Immature natural killer cell (primary cell): ENCODE measurements at regions not wholly inside any gene's neighbourhood (a gene's known extent, or its start where the extent isn't known, plus 50 kb on each side); places are given as distances from the start of the nearest gene placed in this dataset.

Experiments
- DNase-seq, 3 donors: peaks; one replicate each; pipeline ENCODE4 v3.0.0; 2022; ENCODE audit warnings: mixed read lengths in 1 of 3
- H3K27ac Mint-ChIP-seq, 6 donors: one replicate each; pipeline ENCODE4 v1.8.0; 2020; ENCODE audit warnings: mixed read lengths in 6 of 6, mild to moderate bottlenecking in 5 of 6, inconsistent platforms in 4 of 6, moderate library complexity in 3 of 6
- H3K27me3 Mint-ChIP-seq, 3 donors: one replicate each; pipeline ENCODE4 v1.8.0; 2020 to 2021; ENCODE audit warnings: low read depth in 3 of 3, mild to moderate bottlenecking in 3 of 3, mixed read lengths in 3 of 3, moderate library complexity in 3 of 3, inconsistent platforms in 1 of 3
- H3K36me3 Mint-ChIP-seq, 3 donors: one replicate each; pipeline ENCODE4 v1.8.0; 2020; ENCODE audit warnings: mixed read lengths in 3 of 3, inconsistent platforms in 2 of 3, mild to moderate bottlenecking in 2 of 3
- H3K4me1 Mint-ChIP-seq, 2 donors: one replicate each; pipeline ENCODE4 v1.8.0; 2020; ENCODE audit warnings: inconsistent platforms in 2 of 2, mild to moderate bottlenecking in 2 of 2, mixed read lengths in 2 of 2, moderate library complexity in 1 of 2
- H3K4me3 Mint-ChIP-seq, 5 donors: one replicate each; pipeline ENCODE4 v1.8.0; 2020; ENCODE audit warnings: mild to moderate bottlenecking in 5 of 5, mixed read lengths in 5 of 5, inconsistent platforms in 3 of 5, moderate library complexity in 3 of 5
- H3K9me3 Mint-ChIP-seq, 6 donors: one replicate each; pipeline ENCODE4 v1.8.0; 2020; ENCODE audit warnings: mild to moderate bottlenecking in 6 of 6, mixed read lengths in 6 of 6, inconsistent platforms in 4 of 6, moderate library complexity in 3 of 6

DNA sequence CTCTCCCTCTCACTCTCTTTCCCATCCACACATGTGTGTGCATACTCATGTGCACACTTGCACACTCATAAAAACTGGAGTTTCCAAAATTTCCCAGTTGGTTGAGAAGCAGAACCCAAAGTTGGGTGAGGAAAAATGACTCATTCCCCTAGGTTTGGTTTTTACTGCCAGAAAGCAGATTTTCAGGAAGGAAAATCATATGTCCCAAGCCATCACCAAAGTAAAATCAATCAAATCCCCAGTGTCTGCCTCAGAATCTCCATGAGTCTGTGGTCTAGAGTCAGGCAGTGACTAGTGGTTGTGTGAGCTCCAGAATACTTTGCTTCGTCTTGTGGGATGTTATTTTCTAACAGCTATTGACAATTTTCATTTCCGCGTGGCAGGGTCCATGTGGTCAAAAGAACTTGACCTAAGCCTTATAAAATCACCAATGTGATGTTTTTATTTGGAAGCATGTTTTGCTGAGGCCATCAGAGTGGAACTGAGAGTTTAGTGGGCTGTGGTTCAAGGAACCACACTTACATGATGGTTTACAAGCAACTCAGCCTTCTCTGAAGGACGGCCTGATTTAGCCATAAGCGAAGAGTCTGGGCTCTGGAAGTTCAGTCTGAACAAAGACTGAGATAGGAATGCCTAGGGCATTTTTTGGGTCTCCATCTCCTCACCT is 81.9 kb upstream of the CCN6 start:
- Mint-ChIP-seq H3K4me3 (no peak overlapping the region), H3K4me1 (peaks cover 19 to 24% of the 10 kb centered on the region in 2 donors), H3K27ac (peak overlapping the region in 1 of 6 donors; percentile 21), H3K9me3 (no peaks in the 10 kb centered on the region), H3K27me3 (peaks cover 3 to 4% (median 4%) of the 10 kb centered on the region in 3 donors), H3K36me3 (peaks cover 0 to 3% (median 0%) of the 10 kb centered on the region in 3 donors)
- DNase-seq = no peak

DNA sequence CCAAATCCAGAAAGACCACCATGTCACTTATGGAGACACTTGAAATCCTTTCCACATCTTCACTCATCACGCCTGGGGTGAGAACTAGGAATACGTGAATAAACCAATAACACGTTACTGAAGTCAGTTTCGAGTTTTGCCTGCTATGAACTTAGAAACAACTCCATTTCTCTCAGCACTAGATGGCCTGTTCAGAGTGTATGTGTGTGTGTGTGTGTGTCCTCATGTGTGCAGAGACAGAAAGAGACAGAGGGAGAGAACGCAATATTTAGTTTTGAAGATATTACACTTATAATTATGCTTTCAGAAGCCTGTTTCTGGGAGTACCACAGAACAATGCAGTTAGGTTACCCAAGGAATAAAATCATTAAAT is 81.2 kb upstream of the CCN6 start:
- peak overlapping the region in 4 of 5 donors; percentile 33 to 50 (median 42) for H3K4me3 Mint-ChIP-seq
- DNase-seq = peak in 1 of 3 donors; percentile 7
- H3K9me3 Mint-ChIP-seq = no peaks in the 10 kb centered on the region
- peaks cover 19 to 24% of the 10 kb centered on the region in 2 donors for H3K4me1 Mint-ChIP-seq
- peaks cover 0 to 3% (median 0%) of the 10 kb centered on the region in 3 donors for H3K36me3 Mint-ChIP-seq
- H3K27ac Mint-ChIP-seq = peak overlapping the region; percentile 19 to 77 (median 60)
- peaks cover 3 to 6% (median 4%) of the 10 kb centered on the region in 3 donors for H3K27me3 Mint-ChIP-seq

DNA sequence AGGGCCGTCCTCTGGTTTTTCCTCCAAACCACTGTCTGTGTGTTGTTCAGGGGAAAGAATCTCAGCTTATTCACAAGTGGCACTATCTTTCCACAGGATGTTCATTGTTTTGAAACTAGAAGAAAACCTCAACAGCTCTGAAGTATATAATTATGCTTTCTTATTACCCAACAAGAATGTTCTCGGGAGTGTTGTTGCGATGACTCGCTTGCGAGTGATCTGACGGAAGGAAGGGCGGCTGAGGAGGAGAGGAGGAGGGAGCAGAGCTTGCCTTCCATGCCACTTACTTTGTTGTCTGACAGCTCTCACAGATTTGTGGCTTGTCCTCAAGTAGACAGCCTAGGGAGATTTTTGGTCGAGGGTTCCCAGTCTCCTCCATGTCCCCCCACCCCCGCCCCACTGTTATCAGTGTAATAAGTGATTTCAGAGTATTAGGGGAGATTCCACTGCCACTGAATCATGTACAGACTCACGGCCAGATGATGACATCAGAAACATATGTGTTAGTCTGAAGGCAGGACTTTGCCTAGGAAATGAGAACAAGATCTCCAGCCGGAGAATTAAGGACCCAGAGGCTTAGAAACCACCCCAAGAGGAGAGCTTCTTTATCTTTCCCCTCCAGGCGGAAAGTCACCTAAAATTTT is 80.7 kb upstream of the CCN6 start:
- peaks cover 19 to 24% of the 10 kb centered on the region in 2 donors for H3K4me1 Mint-ChIP-seq
- peak overlapping the region; percentile 29 to 77 (median 65) for H3K27ac Mint-ChIP-seq
- peaks cover 0 to 3% (median 0%) of the 10 kb centered on the region in 3 donors for H3K36me3 Mint-ChIP-seq
- no peaks in the 10 kb centered on the region for H3K9me3 Mint-ChIP-seq
- peaks cover 3 to 6% (median 4%) of the 10 kb centered on the region in 3 donors for H3K27me3 Mint-ChIP-seq
- DNase-seq = peak; percentile 28 to 44 (median 38)
- peak overlapping the region; percentile 33 to 63 (median 47) for H3K4me3 Mint-ChIP-seq

GRCh38 chr6:111973927-111974639 is 79.8 kb upstream of the CCN6 start:
- no peak overlapping the region for H3K4me3 Mint-ChIP-seq
- H3K36me3 Mint-ChIP-seq = peaks cover 0 to 3% (median 0%) of the 10 kb centered on the region in 3 donors
- H3K4me1 Mint-ChIP-seq = peaks cover 19 to 24% of the 10 kb centered on the region in 2 donors
- no peak for DNase-seq
- peak overlapping the region in 3 of 6 donors; percentile 30 to 73 (median 61) for H3K27ac Mint-ChIP-seq
- H3K9me3 Mint-ChIP-seq = no peaks in the 10 kb centered on the region
- peaks cover 3 to 6% (median 4%) of the 10 kb centered on the region in 3 donors for H3K27me3 Mint-ChIP-seq

GRCh38 chr6:111975466-111975865 is 78.4 kb upstream of the CCN6 start:
- no peaks in the 10 kb centered on the region for H3K9me3 Mint-ChIP-seq
- H3K27me3 Mint-ChIP-seq = peaks cover 4 to 7% (median 6%) of the 10 kb centered on the region in 3 donors
- no peak for DNase-seq
- H3K27ac Mint-ChIP-seq = no peak overlapping the region
- H3K4me3 Mint-ChIP-seq = no peak overlapping the region
- no peaks in the 10 kb centered on the region for H3K36me3 Mint-ChIP-seq
- peaks cover 19 to 24% of the 10 kb centered on the region in 2 donors for H3K4me1 Mint-ChIP-seq

GRCh38 chr6:111976139-111976538 is 77.8 kb upstream of the CCN6 start:
- H3K27ac Mint-ChIP-seq = peak overlapping the region in 1 of 6 donors; percentile 25
- H3K27me3 Mint-ChIP-seq = peaks cover 4 to 7% (median 6%) of the 10 kb centered on the region in 3 donors
- H3K4me1 Mint-ChIP-seq = peaks cover 19 to 24% of the 10 kb centered on the region in 2 donors
- no peaks in the 10 kb centered on the region for H3K9me3 Mint-ChIP-seq
- H3K36me3 Mint-ChIP-seq = no peaks in the 10 kb centered on the region
- H3K4me3 Mint-ChIP-seq = no peak overlapping the region
- DNase-seq = no peak

- peak overlapping the region in 2 of 6 donors; percentile 9 to 25 for H3K27ac Mint-ChIP-seq
- no peaks in the 10 kb centered on the region for H3K9me3 Mint-ChIP-seq
- peaks cover 17% of the 10 kb centered on the region in 2 donors for H3K4me1 Mint-ChIP-seq
- no peak for DNase-seq
- H3K36me3 Mint-ChIP-seq = no peaks in the 10 kb centered on the region
- peaks cover 2 to 7% (median 4%) of the 10 kb centered on the region in 3 donors for H3K27me3 Mint-ChIP-seq
- H3K4me3 Mint-ChIP-seq = no peak overlapping the region
Measured at GRCh38 chr6:111978532-111979149, 75.3 kb upstream of the CCN6 start.

DNA sequence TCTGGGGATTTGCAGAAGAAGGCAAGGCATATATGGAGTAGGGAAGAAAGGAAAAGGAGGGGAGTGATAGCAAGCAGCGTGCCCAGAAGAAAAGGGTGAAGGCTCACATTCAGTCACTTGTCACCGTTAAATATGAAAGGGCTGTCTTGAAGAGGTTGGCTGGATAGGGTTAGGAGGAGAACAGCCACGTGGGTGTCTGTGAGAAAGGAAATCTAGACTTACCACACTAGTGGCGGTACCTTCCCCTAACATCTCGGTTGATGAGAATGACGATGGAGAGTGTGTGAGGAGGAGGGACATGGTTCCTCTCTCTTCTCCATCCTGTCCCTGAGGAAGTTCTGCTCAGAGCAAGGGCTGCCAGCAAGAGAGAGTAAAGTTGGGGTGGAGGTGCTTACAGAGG is 74.3 kb upstream of the CCN6 start:
- Mint-ChIP-seq H3K27ac (peak overlapping the region in 2 of 6 donors; percentile 17 to 33), H3K27me3 (peaks cover 2 to 7% (median 4%) of the 10 kb centered on the region in 3 donors), H3K36me3 (no peaks in the 10 kb centered on the region), H3K4me1 (peaks cover 19 to 21% of the 10 kb centered on the region in 2 donors), H3K9me3 (peaks cover 0 to 2% (median 0%) of the 10 kb centered on the region in 6 donors), H3K4me3 (no peak overlapping the region)
- no peak for DNase-seq

DNA sequence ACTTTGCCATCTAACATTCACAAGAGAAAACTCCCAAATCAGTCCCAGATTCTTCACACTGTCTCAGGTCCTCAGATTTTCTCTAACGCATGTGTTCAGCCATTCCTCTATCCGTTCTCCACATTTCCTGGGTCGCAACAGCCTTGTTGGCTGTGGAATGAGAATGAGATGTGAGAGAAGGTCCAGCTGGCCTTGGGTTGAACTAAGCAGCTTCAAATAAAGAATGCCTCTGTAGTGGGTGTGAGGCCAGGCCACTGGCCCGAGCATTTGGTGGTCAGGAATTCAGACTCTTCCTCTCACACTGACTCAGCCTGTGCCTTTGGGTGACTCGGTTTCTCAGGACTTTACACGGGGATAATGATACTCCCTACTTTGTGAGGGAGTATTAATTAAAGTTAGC is 73.8 kb upstream of the CCN6 start:
- H3K9me3 Mint-ChIP-seq = peaks cover 0 to 2% (median 0%) of the 10 kb centered on the region in 6 donors
- no peak for DNase-seq
- no peak overlapping the region for H3K4me3 Mint-ChIP-seq
- no peaks in the 10 kb centered on the region for H3K36me3 Mint-ChIP-seq
- H3K4me1 Mint-ChIP-seq = peaks cover 23 to 26% of the 10 kb centered on the region in 2 donors
- H3K27ac Mint-ChIP-seq = no peak overlapping the region
- peaks cover 2 to 7% (median 4%) of the 10 kb centered on the region in 3 donors for H3K27me3 Mint-ChIP-seq

- no peaks in the 10 kb centered on the region for H3K36me3 Mint-ChIP-seq
- H3K27ac Mint-ChIP-seq = no peak overlapping the region
- peaks cover 0 to 2% (median 0%) of the 10 kb centered on the region in 6 donors for H3K9me3 Mint-ChIP-seq
- H3K4me3 Mint-ChIP-seq = no peak overlapping the region
- H3K4me1 Mint-ChIP-seq = peaks cover 33 to 37% of the 10 kb centered on the region in 2 donors
- peaks cover 2 to 7% (median 4%) of the 10 kb centered on the region in 3 donors for H3K27me3 Mint-ChIP-seq
- DNase-seq = no peak
Measured at GRCh38 chr6:111980971-111981840, 72.7 kb upstream of the CCN6 start.

DNA sequence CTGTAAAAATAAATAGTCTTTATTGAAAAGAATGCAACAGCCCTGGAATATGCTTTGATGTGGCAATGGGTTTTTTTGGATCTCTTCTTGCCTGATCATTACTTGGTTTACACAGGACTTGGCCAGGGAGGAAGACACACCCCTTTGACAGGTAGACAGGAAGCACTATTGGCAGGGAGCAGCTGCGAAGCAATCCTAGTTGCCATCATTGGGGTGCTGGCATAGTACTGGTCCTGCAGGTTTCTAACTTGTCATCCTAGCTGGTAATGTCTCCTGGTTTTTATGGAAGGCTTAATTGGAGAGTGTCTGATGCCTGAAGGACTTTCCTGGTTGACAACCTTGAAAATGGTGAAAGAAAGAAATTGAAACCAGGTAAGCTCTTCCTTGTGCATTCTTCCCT is 71.2 kb upstream of the CCN6 start:
- DNase-seq = no peak
- H3K27me3 Mint-ChIP-seq = peaks cover 0 to 4% (median 3%) of the 10 kb centered on the region in 3 donors
- no peak overlapping the region for H3K27ac Mint-ChIP-seq
- H3K4me1 Mint-ChIP-seq = peaks cover 39 to 48% of the 10 kb centered on the region in 2 donors
- no peak overlapping the region for H3K4me3 Mint-ChIP-seq
- peaks cover 0 to 2% (median 0%) of the 10 kb centered on the region in 6 donors for H3K9me3 Mint-ChIP-seq
- H3K36me3 Mint-ChIP-seq = no peaks in the 10 kb centered on the region

DNA sequence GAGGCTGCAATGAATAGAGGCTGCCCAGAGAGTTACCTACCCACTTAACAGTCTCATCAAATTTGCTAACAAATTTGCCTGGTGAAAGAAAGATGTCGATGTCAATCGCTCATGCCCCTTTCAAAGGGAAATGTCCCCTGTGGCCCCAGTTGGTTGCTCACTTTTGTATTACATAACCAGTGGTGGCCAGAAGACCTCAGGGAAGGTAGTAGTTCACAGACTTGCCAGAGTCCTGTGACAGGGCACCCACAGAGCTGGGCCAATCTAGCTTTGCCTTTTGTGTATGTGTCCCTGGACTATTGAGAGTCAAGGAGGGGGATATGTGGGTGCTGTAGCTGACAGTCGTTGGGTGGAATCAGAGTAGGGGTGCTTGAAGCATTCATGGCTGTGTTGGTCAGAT is 70.7 kb upstream of the CCN6 start:
- Mint-ChIP-seq H3K27ac (no peak overlapping the region), H3K4me3 (no peak overlapping the region), H3K9me3 (peaks cover 0 to 2% (median 0%) of the 10 kb centered on the region in 6 donors), H3K4me1 (peaks cover 39 to 51% of the 10 kb centered on the region in 2 donors), H3K36me3 (no peaks in the 10 kb centered on the region), H3K27me3 (peaks cover 0 to 4% (median 3%) of the 10 kb centered on the region in 3 donors)
- DNase-seq = no peak
